Osteocyte (in vitro differentiated cells): ENCODE measurements at regions not wholly inside any gene's neighbourhood (a gene's known extent, or its start where the extent isn't known, plus 50 kb on each side); places are given as distances from the start of the nearest gene placed in this dataset.

Experiments
- DNase-seq: peaks from one replicate; pipeline ENCODE4 v3.0.0; 2021; ENCODE audit warnings: mixed read lengths; ENCODE audit not compliant: unreplicated experiment; ENCODE audit errors: extremely low spot score
- H3K27ac Mint-ChIP-seq: one replicate; pipeline ENCODE4 v1.8.0; 2021; ENCODE audit warnings: mild to moderate bottlenecking, mixed read lengths; ENCODE audit not compliant: unreplicated experiment
- H3K27me3 Mint-ChIP-seq: one replicate; pipeline ENCODE4 v1.8.0; 2021; ENCODE audit warnings: mixed read lengths; ENCODE audit not compliant: unreplicated experiment
- H3K36me3 Mint-ChIP-seq: one replicate; pipeline ENCODE4 v1.8.0; 2021; ENCODE audit warnings: mixed read lengths; ENCODE audit not compliant: unreplicated experiment
- H3K4me1 Mint-ChIP-seq: one replicate; pipeline ENCODE4 v1.8.0; 2021; ENCODE audit warnings: mixed read lengths; ENCODE audit not compliant: unreplicated experiment
- H3K4me3 Mint-ChIP-seq: one replicate; pipeline ENCODE4 v1.8.0; 2021; ENCODE audit warnings: mild to moderate bottlenecking, moderate library complexity, mixed read lengths; ENCODE audit not compliant: unreplicated experiment
- H3K9me3 Mint-ChIP-seq: one replicate; pipeline ENCODE4 v1.8.0; 2021; ENCODE audit warnings: mixed read lengths; ENCODE audit not compliant: unreplicated experiment
- CTCF ChIP-seq: fragments of 200-600 bp; sonication (generic); IDR thresholded peaks from 2 replicates; pipeline ENCODE4 v1.5.0; 2021; ENCODE audit warnings: antibody characterized with exemption, mild to moderate bottlenecking, moderate library complexity

DNA sequence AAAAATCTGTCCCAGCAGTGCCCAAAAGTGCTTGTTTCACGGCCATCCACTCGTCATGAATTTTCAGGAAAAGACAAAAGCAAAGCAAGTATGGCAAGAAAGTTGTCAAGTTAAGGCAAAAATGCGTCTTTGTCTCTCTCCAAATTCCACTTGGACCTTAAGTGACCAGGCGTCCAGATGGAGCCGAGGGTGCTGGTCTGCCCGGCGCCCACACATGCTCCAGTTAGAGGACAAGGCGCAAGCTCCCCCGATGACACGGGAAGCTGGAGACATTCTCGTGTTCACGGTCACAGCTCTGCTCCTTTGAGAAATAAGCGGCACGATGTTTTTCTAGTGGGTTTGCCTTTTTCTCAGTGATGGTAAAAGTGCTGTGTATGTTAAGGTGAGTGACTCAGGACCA, 219.0 kb downstream of the BRD1 start:
- Mint-ChIP-seq H3K9me3 (peaks cover 34% of the 10 kb centered on the region), H3K4me1 (no peaks in the 10 kb centered on the region), H3K27me3 (no peaks in the 10 kb centered on the region), H3K4me3 (no peak overlapping the region), H3K36me3 (no peaks in the 10 kb centered on the region), H3K27ac (no peak overlapping the region)
- no peak for DNase-seq
- no peak for TF ChIP-seq CTCF

DNA sequence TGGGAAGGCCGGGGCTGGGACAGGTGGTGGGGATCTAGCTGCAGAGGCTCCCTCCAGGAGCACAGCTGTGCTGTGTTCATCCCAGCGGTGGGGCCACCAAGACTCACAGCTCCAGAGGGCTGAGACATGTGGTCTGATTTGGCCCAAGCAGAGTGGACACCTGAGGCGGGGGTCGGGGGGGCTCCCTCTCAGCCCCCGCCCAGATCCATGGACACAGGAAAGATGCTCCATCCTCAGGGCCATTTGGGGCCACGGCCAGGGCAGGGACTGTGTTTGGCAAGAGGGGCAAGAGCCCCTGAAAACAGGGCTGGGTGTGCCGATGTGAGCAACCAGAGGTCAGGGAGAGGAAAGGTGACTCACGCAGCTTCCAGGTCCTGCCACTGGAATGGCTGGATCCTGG, 219.4 kb downstream of the BRD1 start:
- peaks cover 30% of the 10 kb centered on the region for H3K9me3 Mint-ChIP-seq
- H3K4me1 Mint-ChIP-seq = no peaks in the 10 kb centered on the region
- H3K36me3 Mint-ChIP-seq = no peaks in the 10 kb centered on the region
- no peak for TF ChIP-seq CTCF
- H3K27me3 Mint-ChIP-seq = no peaks in the 10 kb centered on the region
- no peak overlapping the region for H3K27ac Mint-ChIP-seq
- no peak overlapping the region for H3K4me3 Mint-ChIP-seq
- no peak for DNase-seq

DNA sequence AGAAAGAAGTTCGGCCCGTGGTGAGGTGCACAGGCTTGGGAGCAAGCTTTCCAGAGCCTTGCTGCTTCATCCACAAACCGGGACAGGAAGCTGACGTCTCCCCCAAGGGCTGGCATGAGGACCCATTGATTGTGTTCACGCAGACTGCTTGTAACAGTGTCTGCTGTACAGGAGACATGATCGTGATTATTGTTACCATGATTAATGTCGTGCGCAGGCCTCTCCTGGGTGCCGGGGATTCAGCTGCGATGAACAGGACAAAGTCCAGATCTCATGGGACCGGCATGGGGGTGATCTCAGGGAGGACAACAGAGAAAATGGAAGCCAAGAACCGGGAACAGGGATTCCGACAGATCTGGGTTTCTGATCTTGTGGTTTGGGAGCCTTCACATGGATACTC, 219.9 kb downstream of the BRD1 start:
- H3K4me1 Mint-ChIP-seq = no peaks in the 10 kb centered on the region
- no peak for TF ChIP-seq CTCF
- no peak overlapping the region for H3K27ac Mint-ChIP-seq
- H3K9me3 Mint-ChIP-seq = peaks cover 26% of the 10 kb centered on the region
- no peaks in the 10 kb centered on the region for H3K36me3 Mint-ChIP-seq
- DNase-seq = no peak
- H3K27me3 Mint-ChIP-seq = no peaks in the 10 kb centered on the region
- no peak overlapping the region for H3K4me3 Mint-ChIP-seq

GRCh38 chr22:49606562-49607290, 220.9 kb downstream of the BRD1 start:
- Mint-ChIP-seq H3K27ac (no peak overlapping the region), H3K36me3 (no peaks in the 10 kb centered on the region), H3K9me3 (peaks cover 20% of the 10 kb centered on the region), H3K4me3 (no peak overlapping the region), H3K4me1 (no peaks in the 10 kb centered on the region), H3K27me3 (no peaks in the 10 kb centered on the region)
- no peak for TF ChIP-seq CTCF
- DNase-seq = no peak

- no peak for DNase-seq
- no peak for TF ChIP-seq CTCF
- H3K9me3 Mint-ChIP-seq = peaks cover 20% of the 10 kb centered on the region
- no peaks in the 10 kb centered on the region for H3K27me3 Mint-ChIP-seq
- no peak overlapping the region for H3K27ac Mint-ChIP-seq
- no peaks in the 10 kb centered on the region for H3K4me1 Mint-ChIP-seq
- H3K4me3 Mint-ChIP-seq = no peak overlapping the region
- H3K36me3 Mint-ChIP-seq = no peaks in the 10 kb centered on the region
These were observed 222.9 kb downstream of the BRD1 start for GRCh38 chr22:49604732-49605302.
